IMR-90 (cell line): ENCODE measurements at regions not wholly inside any gene's neighbourhood (a gene's known extent, or its start where the extent isn't known, plus 50 kb on each side); places are given as distances from the start of the nearest gene placed in this dataset.

Experiments used
- ATAC-seq: fragments of 200-7000 bp; cut with Tn5 transposase; 2 replicates; pipeline ENCODE4 v1.9.1; 2020; ENCODE audit warnings: low read depth, mild to moderate bottlenecking, moderate library complexity
- BruUV-seq: library from RNA; stranded (reverse); fragments of 400-500 nt; replicated peaks from 2 replicates; lab custom pipeline; 2021; lab: Mats Ljungman, UMichigan
- CTCF ChIA-PET: fragments of 300-600 bp; formaldehyde crosslinking; extraction: SDS; loops from one replicate; lab custom pipeline; 2021; ENCODE audit warnings: antibody characterized with exemption; lab: Yijun Ruan, JAX
- POLR2A ChIA-PET: fragments of 300-600 bp; sonication (Branson Sonifier 250); formaldehyde crosslinking; loops from one replicate; lab custom pipeline; 2022; ENCODE audit warnings: antibody characterized with exemption; ENCODE audit not compliant: unreplicated experiment; lab: Charles Lee
- DNase-seq: peaks from one replicate; pipeline ENCODE4 v3.0.0; 2013
- H2AFZ ChIP-seq: replicated peaks from 2 replicates; pipeline ENCODE3; 2013; ENCODE audit warnings: low read length, mild to moderate bottlenecking; ENCODE audit not compliant: poor library complexity
- H2AK5ac ChIP-seq: 2 replicates; pipeline ENCODE4 v1.6.1; 2013; ENCODE audit warnings: low read depth, low read length, inconsistent platforms
- H2AK9ac ChIP-seq: replicated peaks from 2 replicates; pipeline ENCODE3; 2013; ENCODE audit warnings: mild to moderate bottlenecking, low read depth, low read length, moderate library complexity; ENCODE audit not compliant: poor library complexity
- H2BK120ac ChIP-seq: 2 replicates; pipeline ENCODE4 v1.6.1; 2013; ENCODE audit warnings: low read depth, low read length, inconsistent platforms
- H2BK15ac ChIP-seq: 3 replicates; pipeline ENCODE4 v1.6.1; 2013; ENCODE audit warnings: low read depth, low read length, inconsistent platforms
- H2BK20ac ChIP-seq: 2 replicates; pipeline ENCODE4 v1.6.1; 2013; ENCODE audit warnings: low read depth, mild to moderate bottlenecking, inconsistent platforms, low read length, moderate library complexity
- H2BK5ac ChIP-seq: 2 replicates; pipeline ENCODE4 v1.6.1; 2013; ENCODE audit warnings: mild to moderate bottlenecking, low read depth, low read length, inconsistent platforms; ENCODE audit not compliant: poor library complexity, severe bottlenecking
- H3K14ac ChIP-seq: replicated peaks from 2 replicates; pipeline ENCODE4 v1.6.1; 2013; ENCODE audit warnings: low read depth, low read length, inconsistent platforms
- H3K18ac ChIP-seq: 2 replicates; pipeline ENCODE4 v1.6.1; 2013; ENCODE audit warnings: low read depth, low read length, control low read depth
- H3K23ac ChIP-seq: 2 replicates; pipeline ENCODE4 v1.6.1; 2013; ENCODE audit warnings: low read depth, low read length, inconsistent platforms
- H3K27ac ChIP-seq: 2 replicates; pipeline ENCODE4 v1.5.1; 2013; ENCODE audit warnings: mild to moderate bottlenecking, control low read depth, low read length; ENCODE audit not compliant: insufficient read depth
- H3K27me3 ChIP-seq: 2 replicates; pipeline ENCODE4 v1.6.1; 2013; ENCODE audit warnings: low read length; ENCODE audit not compliant: control insufficient read depth, insufficient read depth
- H3K36me3 ChIP-seq: 2 replicates; pipeline ENCODE4 v1.6.1; 2013; ENCODE audit warnings: low read length, mixed read lengths; ENCODE audit not compliant: control insufficient read depth, insufficient read depth
- H3K4ac ChIP-seq: 2 replicates; pipeline ENCODE4 v1.6.1; 2013; ENCODE audit warnings: low read depth, low read length, inconsistent platforms
- H3K4me1 ChIP-seq: 2 replicates; pipeline ENCODE4 v1.6.1; 2013; ENCODE audit warnings: low read length, mixed read lengths; ENCODE audit not compliant: control insufficient read depth, insufficient read depth
- H3K4me2 ChIP-seq: 2 replicates; pipeline ENCODE4 v1.6.1; 2013; ENCODE audit warnings: low read depth, mild to moderate bottlenecking, control low read depth, low read length, moderate library complexity
- H3K4me3 ChIP-seq: 2 replicates; pipeline ENCODE4 v1.5.1; 2013; ENCODE audit warnings: low read depth, mild to moderate bottlenecking, control low read depth, low read length, moderate library complexity; ENCODE audit not compliant: insufficient read depth
- H3K56ac ChIP-seq: 2 replicates; pipeline ENCODE4 v1.6.1; 2013; ENCODE audit warnings: low read length, inconsistent platforms; ENCODE audit not compliant: insufficient read depth; ENCODE audit errors: extremely low read depth
- H3K79me1 ChIP-seq, 2 experiments: 2 replicates each; pipeline ENCODE4 v1.6.1; 2013; ENCODE audit warnings: low read length in 2 of 2, inconsistent platforms in 1 of 2, low read depth in 1 of 2
- H3K9ac ChIP-seq: 2 replicates; pipeline ENCODE4 v1.6.1; 2013; ENCODE audit warnings: low read depth, low read length, control low read depth
- H3K9me1 ChIP-seq: 2 replicates; pipeline ENCODE4 v1.6.1; 2013; ENCODE audit warnings: low read length, inconsistent platforms; ENCODE audit not compliant: insufficient read depth
- H3K9me3 ChIP-seq: 2 replicates; pipeline ENCODE4 v1.6.1; 2013; ENCODE audit warnings: low read length; ENCODE audit not compliant: control insufficient read depth, insufficient read depth
- H4K20me1 ChIP-seq: 2 replicates; pipeline ENCODE4 v1.6.1; 2013; ENCODE audit warnings: low read length, inconsistent platforms; ENCODE audit not compliant: insufficient read depth
- H4K5ac ChIP-seq: 2 replicates; pipeline ENCODE4 v1.6.1; 2013; ENCODE audit warnings: mild to moderate bottlenecking, low read depth, low read length, control low read depth
- H4K8ac ChIP-seq, 2 experiments: 2 replicates each; pipeline ENCODE4 v1.6.1; 2013; ENCODE audit warnings: low read depth in 2 of 2, low read length in 2 of 2, control low read depth in 1 of 2, inconsistent platforms in 1 of 2
- H4K91ac ChIP-seq: 2 replicates; pipeline ENCODE4 v1.6.1; 2013; ENCODE audit warnings: low read depth, low read length, inconsistent platforms; ENCODE audit not compliant: insufficient read depth
- BHLHE40 ChIP-seq: fragments of 150-350 bp; IDR thresholded peaks from 2 replicates; pipeline ENCODE4 v1.6.1; 2016; ENCODE audit warnings: mild to moderate bottlenecking, low read depth, low read length
- CHD1 ChIP-seq: IDR thresholded peaks from 2 replicates; pipeline ENCODE4 v1.6.1; 2012; ENCODE audit warnings: low read depth, low read length, improper control_type of control experiment
- FOS ChIP-seq: fragments of 150-350 bp; IDR thresholded peaks from 2 replicates; pipeline ENCODE4 v1.6.1; 2016; ENCODE audit warnings: low read depth, low read length
- MAFK ChIP-seq: IDR thresholded peaks from 2 replicates; pipeline ENCODE4 v1.6.1; 2012; ENCODE audit warnings: low read depth, low read length, improper control_type of control experiment
- MXI1 ChIP-seq: IDR thresholded peaks from 2 replicates; pipeline ENCODE4 v1.6.1; 2012; ENCODE audit warnings: low read depth, mild to moderate bottlenecking, low read length, moderate library complexity, borderline replicate concordance
- RAD21 ChIP-seq: IDR thresholded peaks from 2 replicates; pipeline ENCODE4 v1.6.1; 2012; ENCODE audit warnings: low read length, improper control_type of control experiment
- RCOR1 ChIP-seq: IDR thresholded peaks from 2 replicates; pipeline ENCODE4 v1.6.1; 2012; ENCODE audit warnings: mild to moderate bottlenecking, low read length, improper control_type of control experiment; ENCODE audit not compliant: insufficient replicate concordance
- USF2 ChIP-seq: fragments of 150-350 bp; IDR thresholded peaks from 2 replicates; pipeline ENCODE4 v1.6.1; 2017; ENCODE audit warnings: mild to moderate bottlenecking, antibody characterized with exemption, low read length, low read depth
- WGBS, 2 experiments: methylation state at CpG; one replicate each; pipeline versions ENCODE4 v1.1.5 to v1.1.7; 2013; ENCODE audit warnings: missing lambda C conversion rate in 2 of 2; ENCODE audit not compliant: insufficient read length in 1 of 2; ENCODE audit errors: extremely low coverage in 2 of 2; 5-methylcytosine and 5-hydroxymethylcytosine counted together
- dilution Hi-C: fragments of 300-500 bp; cut with HindIII; formaldehyde crosslinking; loops from one replicate; pipeline ENCODE4 v1.14.3; 2018; ENCODE audit warnings: low sequenced_read_pairs; ENCODE audit not compliant: unreplicated experiment
- in situ Hi-C: fragments of 300-500 bp; cut with MboI; formaldehyde crosslinking; loops from 3 replicates; pipeline ENCODE4 v1.14.3; 2019; ENCODE audit warnings: low sequenced_read_pairs, inconsistent platforms, mixed read lengths
- intact Hi-C: fragments of 100-400 bp; cut with micrococcal nuclease; formaldehyde crosslinking; loops from 2 replicates; pipeline ENCODE4 v1.10.0; 2022

- TF ChIP-seq BHLHE40 = no peak
- TF ChIP-seq MAFK = no peak
- TF ChIP-seq FOS = no peak
- no peak for TF ChIP-seq USF2
- TF ChIP-seq RCOR1 = no peak
- TF ChIP-seq MXI1 = no peak
- no peak for TF ChIP-seq RAD21
- no peak for TF ChIP-seq CHD1
- H2BK120ac ChIP-seq = no peak overlapping the region
- no peak overlapping the region for H3K23ac ChIP-seq
- WGBS, 2 experiments = no CpG with 5 or more reads among the region's 6 CpGs
- H3K36me3 ChIP-seq = no peaks in the 10 kb centered on the region
- no peak overlapping the region for H3K4ac ChIP-seq
- no peaks in the 10 kb centered on the region for H3K9me1 ChIP-seq
- no peak overlapping the region for H3K56ac ChIP-seq
- H3K79me1 ChIP-seq = no peaks in the 10 kb centered on the region
- H3K14ac ChIP-seq = no peak overlapping the region
- H3K27ac ChIP-seq = no peak overlapping the region
- H4K20me1 ChIP-seq = no peaks in the 10 kb centered on the region
- no peaks in the 10 kb centered on the region for H3K9me3 ChIP-seq
- no peak overlapping the region for H2AK9ac ChIP-seq
- no peak overlapping the region for H2BK5ac ChIP-seq
- in situ Hi-C loops = no loop called here
- no peak overlapping the region for H3K4me3 ChIP-seq
- no peak overlapping the region for H2AFZ ChIP-seq
- no peak overlapping the region for H4K91ac ChIP-seq
- POLR2A ChIA-PET = no interaction called here
- no peaks in the 10 kb centered on the region for H3K4me1 ChIP-seq
- DNase-seq = no peak
- H2BK20ac ChIP-seq = no peak overlapping the region
- intact Hi-C loops = no loop called here
- no peak overlapping the region for H3K9ac ChIP-seq
- no peak overlapping the region for H3K18ac ChIP-seq
- H3K4me2 ChIP-seq = no peak overlapping the region
- H2AK5ac ChIP-seq = no peak overlapping the region
- no peak overlapping the region for H4K5ac ChIP-seq
- BruUV-seq = no TSS peak
- no peaks in the 10 kb centered on the region for H3K27me3 ChIP-seq
- no peak for ATAC-seq
- H2BK15ac ChIP-seq = no peak overlapping the region
- CTCF ChIA-PET = interaction anchor here (0.5 kb wide), 1 partner anchor 77 kb away, joined by 3 read pairs; no protein-coding TSS in a partner anchor
- H4K8ac ChIP-seq = no peak overlapping the region
- dilution Hi-C loops = no loop called here
These were observed 164.8 kb downstream of the AASDH start for GRCh38 chr4:56222514-56222913.
